Adrenal gland (tissue), 5 donors: ENCODE measurements at regions not wholly inside any gene's neighbourhood (a gene's known extent, or its start where the extent isn't known, plus 50 kb on each side); places are given as distances from the start of the nearest gene placed in this dataset.
"Not testable (repeated sequence)": the region's sequence is repeated elsewhere in the genome, so short reads cannot be mapped to it uniquely, and the experiment has no call there.

Experiments
- POLR2A ChIP-seq, 2 donors: fragments of 450-650 bp; IDR thresholded peaks; one replicate each; pipeline ENCODE4 v1.6.1; 2017; ENCODE audit warnings: antibody characterized with exemption in 2 of 2, mild to moderate bottlenecking in 2 of 2, moderate library complexity in 1 of 2
- TF ChIP-seq, protein P1 (sequence below), 6 experiments: fragments of 450-650 bp in 4 of 6; fragments of 200-600 bp in 2 of 6; sonication (generic) in 1 of 6; IDR thresholded peaks; 1 replicate in 5 of 6; 2 replicates in 1 of 6; pipeline versions ENCODE4 v1.5.1 to v1.8.0; 2016 to 2021; ENCODE audit warnings: antibody characterized with exemption in 6 of 6, mild to moderate bottlenecking in 2 of 6, moderate library complexity in 1 of 6
- donor health status: DM: no; HTN: no; CAD: no.

GRCh38 chr9:40909111-40909510 lies 219.4 kb downstream of the FOXD4L6 start:
- TF ChIP-seq, protein P1, sequence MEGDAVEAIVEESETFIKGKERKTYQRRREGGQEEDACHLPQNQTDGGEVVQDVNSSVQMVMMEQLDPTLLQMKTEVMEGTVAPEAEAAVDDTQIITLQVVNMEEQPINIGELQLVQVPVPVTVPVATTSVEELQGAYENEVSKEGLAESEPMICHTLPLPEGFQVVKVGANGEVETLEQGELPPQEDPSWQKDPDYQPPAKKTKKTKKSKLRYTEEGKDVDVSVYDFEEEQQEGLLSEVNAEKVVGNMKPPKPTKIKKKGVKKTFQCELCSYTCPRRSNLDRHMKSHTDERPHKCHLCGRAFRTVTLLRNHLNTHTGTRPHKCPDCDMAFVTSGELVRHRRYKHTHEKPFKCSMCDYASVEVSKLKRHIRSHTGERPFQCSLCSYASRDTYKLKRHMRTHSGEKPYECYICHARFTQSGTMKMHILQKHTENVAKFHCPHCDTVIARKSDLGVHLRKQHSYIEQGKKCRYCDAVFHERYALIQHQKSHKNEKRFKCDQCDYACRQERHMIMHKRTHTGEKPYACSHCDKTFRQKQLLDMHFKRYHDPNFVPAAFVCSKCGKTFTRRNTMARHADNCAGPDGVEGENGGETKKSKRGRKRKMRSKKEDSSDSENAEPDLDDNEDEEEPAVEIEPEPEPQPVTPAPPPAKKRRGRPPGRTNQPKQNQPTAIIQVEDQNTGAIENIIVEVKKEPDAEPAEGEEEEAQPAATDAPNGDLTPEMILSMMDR (IDR thresholded peaks at IDR 0.05), result not testable (repeated sequence)
- not testable (repeated sequence) for TF ChIP-seq POLR2A (IDR thresholded peaks at IDR 0.05)
